ENCODE measurements at regions not wholly inside any gene's neighbourhood (a gene's known extent, or its start where the extent isn't known, plus 50 kb on each side); places are given as distances from the start of the nearest gene placed in this dataset.

- ATAC-seq (ENCODE audit: low read depth), result no peak
- Histone ChIP-seq H3K36me3 (ENCODE audit: low read depth) (no peaks in the 10 kb centered on the region), H3K27me3 (ENCODE audit: insufficient read depth, poor library complexity, severe bottlenecking) (no peaks in the 10 kb centered on the region), H3K4me1 (ENCODE audit: insufficient read depth, poor library complexity, severe bottlenecking) (no peaks in the 10 kb centered on the region), H3K4me3 (ENCODE audit: severe bottlenecking) (no peak overlapping the region), H3K9me3 (ENCODE audit: severe bottlenecking) (no peaks in the 10 kb centered on the region), H3K27ac (ENCODE audit: poor library complexity, severe bottlenecking) (no peak overlapping the region)
- DNase-seq (ENCODE audit: low spot score), result no peak
- no peak for TF ChIP-seq CTCF (IDR thresholded peaks at IDR 0.05; ENCODE audit: poor library complexity, severe bottlenecking)
These were observed 285.8 kb downstream of the COG6 start for GRCh38 chr13:39941236-39941635.

DNA sequence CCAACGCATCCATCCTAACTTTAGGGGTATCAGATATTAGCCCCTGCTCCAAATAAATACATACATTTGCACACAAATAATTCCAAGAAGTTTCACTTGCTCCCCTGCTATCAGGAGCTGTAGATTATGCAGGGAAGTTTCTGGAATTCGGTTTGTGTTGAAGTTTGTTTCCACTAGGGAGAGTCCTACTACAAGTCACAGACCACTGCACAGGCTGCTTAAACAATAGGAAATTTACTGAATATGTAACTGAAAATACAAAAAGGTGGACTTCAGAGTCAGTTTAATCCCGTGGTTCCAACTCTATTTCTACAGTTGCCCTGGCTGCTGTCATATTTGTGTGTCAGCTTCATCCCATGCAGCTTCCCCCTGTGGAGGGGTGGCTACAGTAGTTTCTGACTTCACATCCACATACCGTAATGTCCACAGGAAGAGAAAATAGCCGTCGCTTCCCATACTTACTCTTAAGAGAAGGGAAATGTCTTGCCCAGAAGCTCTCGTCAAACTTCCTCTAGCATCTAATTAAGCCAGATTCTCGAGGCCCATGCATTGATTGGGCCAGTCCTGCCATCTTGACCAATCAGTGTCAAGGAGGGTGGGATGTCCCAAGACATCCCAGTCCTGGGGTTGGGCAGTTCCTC, 286.6 kb downstream of the COG6 start:
- Histone ChIP-seq H3K9me3 (ENCODE audit: severe bottlenecking) (no peaks in the 10 kb centered on the region), H3K27me3 (ENCODE audit: insufficient read depth, poor library complexity, severe bottlenecking) (no peaks in the 10 kb centered on the region), H3K4me1 (ENCODE audit: insufficient read depth, poor library complexity, severe bottlenecking) (no peaks in the 10 kb centered on the region), H3K27ac (ENCODE audit: poor library complexity, severe bottlenecking) (no peak overlapping the region), H3K36me3 (ENCODE audit: low read depth) (no peaks in the 10 kb centered on the region), H3K4me3 (ENCODE audit: severe bottlenecking) (no peak overlapping the region)
- TF ChIP-seq CTCF (IDR thresholded peaks at IDR 0.05; ENCODE audit: poor library complexity, severe bottlenecking), result no peak
- DNase-seq (ENCODE audit: low spot score) (no peak), ATAC-seq (ENCODE audit: low read depth) (no peak)

GRCh38 chr13:39942552-39943273, 287.3 kb downstream of the COG6 start:
- ATAC-seq (ENCODE audit: low read depth) (peak; percentile 96), DNase-seq (ENCODE audit: low spot score) (no peak)
- TF ChIP-seq CTCF (IDR thresholded peaks at IDR 0.05; ENCODE audit: poor library complexity, severe bottlenecking), result peak; percentile 86

DNA sequence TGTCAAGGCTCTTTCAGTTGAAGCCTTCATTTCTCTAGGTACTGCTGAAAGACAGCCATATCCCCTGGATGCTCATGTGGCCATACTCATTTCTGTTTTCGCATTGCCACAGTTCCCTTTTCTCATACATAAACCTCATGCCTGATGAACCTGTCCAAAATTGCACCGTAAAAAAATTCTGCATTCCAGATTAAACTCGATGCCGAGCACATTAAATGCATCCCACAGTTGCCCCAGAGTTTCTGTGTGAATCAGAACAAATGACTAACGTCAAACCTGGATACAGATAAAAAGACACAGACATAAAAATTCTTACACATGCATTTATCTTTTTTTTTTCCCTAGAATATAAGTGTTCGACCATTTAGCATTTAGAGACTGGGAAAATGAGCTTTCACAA, 288.2 kb downstream of the COG6 start:
- TF ChIP-seq CTCF (IDR thresholded peaks at IDR 0.05; ENCODE audit: poor library complexity, severe bottlenecking), result no peak
- no peaks in the 10 kb centered on the region for H3K27me3 ChIP-seq (ENCODE audit: insufficient read depth, poor library complexity, severe bottlenecking)
- no peaks in the 10 kb centered on the region for H3K9me3 ChIP-seq (ENCODE audit: severe bottlenecking)
- H3K36me3 ChIP-seq (ENCODE audit: low read depth), result no peaks in the 10 kb centered on the region
- DNase-seq (ENCODE audit: low spot score) (no peak), ATAC-seq (ENCODE audit: low read depth) (no peak)
- no peak overlapping the region for H3K4me3 ChIP-seq (ENCODE audit: severe bottlenecking)
- no peaks in the 10 kb centered on the region for H3K4me1 ChIP-seq (ENCODE audit: insufficient read depth, poor library complexity, severe bottlenecking)
- no peak overlapping the region for H3K27ac ChIP-seq (ENCODE audit: poor library complexity, severe bottlenecking)

More at GRCh38 chr13:39942552-39943273, 287.3 kb downstream of the COG6 start:
- H3K4me3 ChIP-seq (ENCODE audit: severe bottlenecking), result no peak overlapping the region
- no peak overlapping the region for H3K27ac ChIP-seq (ENCODE audit: poor library complexity, severe bottlenecking)
- H3K27me3 ChIP-seq (ENCODE audit: insufficient read depth, poor library complexity, severe bottlenecking), result no peaks in the 10 kb centered on the region
- no peaks in the 10 kb centered on the region for H3K36me3 ChIP-seq (ENCODE audit: low read depth)
- H3K4me1 ChIP-seq (ENCODE audit: insufficient read depth, poor library complexity, severe bottlenecking), result no peaks in the 10 kb centered on the region
- no peaks in the 10 kb centered on the region for H3K9me3 ChIP-seq (ENCODE audit: severe bottlenecking)

- Histone ChIP-seq H3K4me3 (ENCODE audit: severe bottlenecking) (no peak overlapping the region), H3K27me3 (ENCODE audit: insufficient read depth, poor library complexity, severe bottlenecking) (no peaks in the 10 kb centered on the region), H3K36me3 (ENCODE audit: low read depth) (no peaks in the 10 kb centered on the region), H3K9me3 (ENCODE audit: severe bottlenecking) (no peaks in the 10 kb centered on the region), H3K27ac (ENCODE audit: poor library complexity, severe bottlenecking) (no peak overlapping the region), H3K4me1 (ENCODE audit: insufficient read depth, poor library complexity, severe bottlenecking) (no peaks in the 10 kb centered on the region)
- no peak for ATAC-seq (ENCODE audit: low read depth)
- DNase-seq (ENCODE audit: low spot score), result no peak
- no peak for TF ChIP-seq CTCF (IDR thresholded peaks at IDR 0.05; ENCODE audit: poor library complexity, severe bottlenecking)
These were observed 289.8 kb downstream of the COG6 start for GRCh38 chr13:39945226-39945625.

All from RWPE2 (cell line).